ENCODE measurements at regions not wholly inside any gene's neighbourhood (a gene's known extent, or its start where the extent isn't known, plus 50 kb on each side); places are given as distances from the start of the nearest gene placed in this dataset.

DNA sequence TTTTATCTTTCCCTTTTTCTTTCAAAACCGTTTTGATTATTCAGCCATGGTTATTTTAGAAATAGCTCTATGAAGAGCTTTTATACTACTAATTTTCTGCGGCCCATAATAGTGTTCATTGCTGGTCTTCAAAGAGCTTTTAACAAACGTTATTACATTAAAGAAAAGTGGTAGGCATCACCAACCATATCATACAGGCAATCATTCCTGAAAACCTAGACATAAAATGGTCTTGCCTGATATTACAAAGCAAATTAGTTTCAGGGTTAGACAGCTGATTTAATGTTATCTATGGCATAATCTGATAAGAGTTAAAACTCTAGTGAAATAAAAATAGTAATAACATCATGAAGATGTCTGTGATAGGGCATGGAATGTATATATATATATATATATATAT is 89.7 kb upstream of the CNTN1 start:
- Mint-ChIP-seq H3K9me3 (ENCODE audit: low read depth) (peaks cover 2% of the 10 kb centered on the region), H3K4me3 (no peak overlapping the region), H3K36me3 (no peaks in the 10 kb centered on the region), H3K27me3 (no peaks in the 10 kb centered on the region), H3K4me1 (no peaks in the 10 kb centered on the region), H3K27ac (no peak overlapping the region)
- ATAC-seq = no peak
- no peak for DNase-seq
- CTCF ChIA-PET = no interaction called here

DNA sequence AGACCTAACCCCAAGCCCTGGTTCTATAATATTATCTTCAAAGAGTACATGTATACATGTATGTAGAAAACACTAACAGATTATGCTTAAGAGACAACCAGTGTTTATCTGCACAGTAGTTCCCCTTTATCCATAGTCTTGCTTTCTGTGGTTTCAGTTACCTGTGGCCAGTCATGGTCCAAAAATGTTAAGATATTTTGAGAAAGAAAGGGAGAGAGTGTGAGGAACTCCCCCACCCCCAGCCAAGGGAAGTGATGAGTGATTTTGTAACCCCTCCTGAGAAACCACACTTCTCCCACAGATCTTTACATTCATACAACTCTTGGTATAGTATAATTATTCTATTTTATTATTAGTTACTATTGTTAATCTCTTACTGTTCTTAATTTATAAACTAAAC is 77.3 kb upstream of the CNTN1 start:
- peaks cover 1% of the 10 kb centered on the region for H3K9me3 Mint-ChIP-seq (ENCODE audit: low read depth)
- CTCF ChIA-PET = no interaction called here
- H3K4me1 Mint-ChIP-seq = no peaks in the 10 kb centered on the region
- H3K27ac Mint-ChIP-seq = no peak overlapping the region
- H3K4me3 Mint-ChIP-seq = no peak overlapping the region
- H3K36me3 Mint-ChIP-seq = no peaks in the 10 kb centered on the region
- ATAC-seq = no peak
- DNase-seq = no peak
- no peaks in the 10 kb centered on the region for H3K27me3 Mint-ChIP-seq

DNA sequence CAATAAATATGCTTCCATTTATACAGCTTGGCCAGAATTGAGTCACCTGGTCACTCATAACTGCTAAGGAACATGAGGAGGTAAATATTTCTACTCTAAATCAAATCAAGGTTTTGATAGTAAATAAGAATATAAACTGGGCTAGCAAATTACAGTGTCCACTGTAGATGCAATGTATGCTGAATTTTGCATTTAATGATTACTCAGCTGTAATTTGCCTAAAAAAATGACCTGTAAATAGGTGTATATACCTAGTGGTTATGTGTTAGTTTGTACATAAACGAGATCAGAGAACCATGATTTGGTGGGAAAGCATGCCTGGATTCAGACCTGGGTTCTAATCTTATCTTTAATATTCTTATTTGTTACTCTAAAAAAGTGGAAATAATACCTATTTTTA is 76.6 kb upstream of the CNTN1 start:
- CTCF ChIA-PET = no interaction called here
- H3K4me1 Mint-ChIP-seq = no peaks in the 10 kb centered on the region
- H3K27ac Mint-ChIP-seq = no peak overlapping the region
- no peak for DNase-seq
- no peak overlapping the region for H3K4me3 Mint-ChIP-seq
- no peaks in the 10 kb centered on the region for H3K27me3 Mint-ChIP-seq
- H3K36me3 Mint-ChIP-seq = no peaks in the 10 kb centered on the region
- no peak for ATAC-seq
- no peaks in the 10 kb centered on the region for H3K9me3 Mint-ChIP-seq (ENCODE audit: low read depth)

DNA sequence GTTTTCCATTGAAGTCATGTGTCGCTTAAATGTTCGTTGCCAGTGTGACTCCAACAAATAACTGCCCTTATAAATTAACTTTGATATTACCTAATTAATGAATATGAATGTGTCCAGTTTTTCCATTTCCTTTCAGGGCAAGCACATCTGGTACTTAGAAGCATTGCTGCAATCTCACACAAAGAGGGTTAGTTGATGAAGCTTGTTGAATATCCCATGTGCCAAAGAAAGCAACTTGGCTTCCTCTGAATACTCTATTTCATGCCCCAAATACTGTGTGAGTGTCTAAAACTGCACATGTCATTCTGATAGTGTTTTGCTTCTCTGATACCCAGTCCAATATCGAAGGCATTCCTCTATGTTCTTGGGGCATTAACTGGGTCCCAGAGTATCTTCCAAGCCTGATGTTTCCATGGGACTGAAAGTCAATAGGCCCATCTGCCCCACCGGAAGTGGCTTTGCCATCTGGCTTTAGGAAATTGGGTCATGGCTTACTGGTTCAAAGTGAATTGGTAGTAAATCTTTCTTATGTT is 75.8 kb upstream of the CNTN1 start:
- Mint-ChIP-seq H3K27me3 (no peaks in the 10 kb centered on the region), H3K4me1 (no peaks in the 10 kb centered on the region), H3K27ac (no peak overlapping the region), H3K9me3 (ENCODE audit: low read depth) (no peaks in the 10 kb centered on the region), H3K36me3 (no peaks in the 10 kb centered on the region), H3K4me3 (no peak overlapping the region)
- CTCF ChIA-PET = no interaction called here
- DNase-seq (no peak), ATAC-seq (no peak)

DNA sequence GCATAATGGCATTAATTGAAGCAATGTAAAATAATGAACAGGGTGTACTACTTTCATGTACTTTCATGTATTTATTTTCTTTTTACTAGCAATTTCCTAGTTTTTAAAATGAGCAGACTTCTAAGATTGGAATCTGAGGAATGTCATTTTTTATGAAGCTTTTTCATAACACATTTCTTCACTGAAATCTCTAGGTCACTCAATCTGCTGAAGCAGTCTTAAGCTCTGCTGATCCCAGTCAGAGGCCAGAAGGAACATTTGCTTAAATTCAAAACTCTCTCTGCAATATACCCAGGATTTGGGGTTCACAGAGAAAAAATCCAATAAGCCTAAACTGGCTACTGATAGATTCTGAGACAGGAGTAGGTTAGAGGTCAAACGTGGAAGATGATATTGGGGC is 73.6 kb upstream of the CNTN1 start:
- H3K27me3 Mint-ChIP-seq = no peaks in the 10 kb centered on the region
- no peaks in the 10 kb centered on the region for H3K4me1 Mint-ChIP-seq
- DNase-seq = no peak

DNA sequence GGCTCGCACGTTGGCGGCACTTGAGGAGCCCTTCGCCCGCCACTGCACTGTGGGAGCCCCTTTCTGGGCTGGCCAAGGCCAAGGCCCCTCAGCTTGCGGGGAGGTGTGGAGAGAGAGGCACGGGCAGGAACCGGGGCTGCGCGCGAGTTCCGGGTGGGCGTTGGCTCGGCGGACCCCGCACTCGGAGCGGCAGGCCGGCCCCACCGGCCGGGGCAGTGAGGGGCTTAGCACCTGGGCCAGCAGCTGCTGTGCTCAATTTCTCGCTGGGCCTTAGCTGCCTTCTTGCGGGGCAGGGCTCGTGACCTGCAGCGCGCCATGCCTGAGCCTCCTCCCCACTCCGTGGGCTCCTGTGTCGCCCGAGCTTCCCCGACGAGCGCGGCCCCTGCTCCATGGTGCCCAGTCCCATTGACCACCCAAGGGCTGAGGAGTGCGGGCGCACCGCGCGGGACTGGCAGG is 71.6 kb upstream of the CNTN1 start:
- CTCF ChIA-PET = no interaction called here

More for the DNA sequence above, 73.6 kb upstream of the CNTN1 start:
- no peaks in the 10 kb centered on the region for H3K9me3 Mint-ChIP-seq (ENCODE audit: low read depth)
- CTCF ChIA-PET = no interaction called here
- no peaks in the 10 kb centered on the region for H3K36me3 Mint-ChIP-seq
- no peak overlapping the region for H3K4me3 Mint-ChIP-seq
- no peak for ATAC-seq
- H3K27ac Mint-ChIP-seq = no peak overlapping the region

DNA sequence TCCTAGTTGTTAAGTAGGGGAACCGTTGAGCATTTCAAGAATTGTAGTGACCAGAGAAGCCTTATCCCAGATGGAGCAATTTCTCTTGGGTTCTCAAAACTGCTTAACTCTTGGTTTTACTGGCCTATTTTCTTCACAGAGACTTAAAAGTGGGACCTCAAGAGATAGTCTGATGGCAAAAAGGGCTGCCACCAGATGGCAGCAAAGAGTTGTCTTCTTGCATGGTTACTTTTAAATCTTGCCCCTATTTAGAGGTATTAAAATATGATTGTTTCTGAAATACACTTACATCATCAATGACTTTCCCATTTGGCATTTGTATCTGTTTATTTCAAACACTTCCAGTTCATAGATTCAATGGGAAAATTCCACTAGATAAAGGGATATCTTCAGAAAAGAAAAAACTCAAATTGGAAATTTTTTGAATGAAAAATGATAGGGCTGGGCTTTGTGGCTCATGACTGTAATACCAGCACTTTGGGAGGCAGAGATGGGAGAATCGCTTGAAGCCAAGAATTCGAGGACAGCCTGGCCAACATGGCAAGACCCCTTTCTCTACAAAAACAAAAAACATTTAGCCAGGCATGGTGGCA is 69.9 kb upstream of the CNTN1 start:
- H3K9me3 Mint-ChIP-seq (ENCODE audit: low read depth) = no peaks in the 10 kb centered on the region
- no peak overlapping the region for H3K27ac Mint-ChIP-seq
- H3K4me3 Mint-ChIP-seq = no peak overlapping the region
- H3K4me1 Mint-ChIP-seq = no peaks in the 10 kb centered on the region
- CTCF ChIA-PET = interaction anchor here (0.8 kb wide), 1 partner anchor 10 kb away, joined by 3 read pairs; no protein-coding TSS in a partner anchor
- no peaks in the 10 kb centered on the region for H3K36me3 Mint-ChIP-seq
- no peak for ATAC-seq
- no peaks in the 10 kb centered on the region for H3K27me3 Mint-ChIP-seq
- DNase-seq = peak; percentile 43

More for the DNA sequence above, 71.6 kb upstream of the CNTN1 start:
- Mint-ChIP-seq H3K27me3 (no peaks in the 10 kb centered on the region), H3K4me1 (no peaks in the 10 kb centered on the region), H3K36me3 (no peaks in the 10 kb centered on the region), H3K4me3 (no peak overlapping the region), H3K9me3 (ENCODE audit: low read depth) (no peaks in the 10 kb centered on the region), H3K27ac (no peak overlapping the region)
- DNase-seq (no peak), ATAC-seq (no peak)

DNA sequence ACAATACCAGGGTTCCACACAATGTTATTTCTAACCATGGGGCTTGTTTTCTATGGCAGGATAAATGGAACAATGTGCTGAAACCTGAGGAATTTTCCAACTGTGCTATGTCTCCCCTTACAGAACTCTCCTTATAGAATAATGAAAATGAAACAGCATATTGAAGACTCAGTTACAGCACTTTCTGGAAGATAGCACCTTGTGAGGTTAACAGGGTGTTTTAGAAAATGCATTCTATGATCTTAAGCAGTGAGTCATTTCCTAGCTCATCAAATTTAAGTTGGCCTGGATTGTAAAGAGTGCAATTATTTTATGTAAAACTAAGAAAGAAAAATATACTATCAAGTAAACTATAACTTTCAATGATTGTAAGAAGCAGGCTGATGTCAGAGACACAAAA is 60.1 kb upstream of the CNTN1 start:
- Mint-ChIP-seq H3K9me3 (ENCODE audit: low read depth) (no peaks in the 10 kb centered on the region), H3K4me3 (no peak overlapping the region), H3K36me3 (no peaks in the 10 kb centered on the region), H3K27ac (no peak overlapping the region), H3K4me1 (no peaks in the 10 kb centered on the region), H3K27me3 (no peaks in the 10 kb centered on the region)
- CTCF ChIA-PET = no interaction called here
- DNase-seq = no peak
- no peak for ATAC-seq

DNA sequence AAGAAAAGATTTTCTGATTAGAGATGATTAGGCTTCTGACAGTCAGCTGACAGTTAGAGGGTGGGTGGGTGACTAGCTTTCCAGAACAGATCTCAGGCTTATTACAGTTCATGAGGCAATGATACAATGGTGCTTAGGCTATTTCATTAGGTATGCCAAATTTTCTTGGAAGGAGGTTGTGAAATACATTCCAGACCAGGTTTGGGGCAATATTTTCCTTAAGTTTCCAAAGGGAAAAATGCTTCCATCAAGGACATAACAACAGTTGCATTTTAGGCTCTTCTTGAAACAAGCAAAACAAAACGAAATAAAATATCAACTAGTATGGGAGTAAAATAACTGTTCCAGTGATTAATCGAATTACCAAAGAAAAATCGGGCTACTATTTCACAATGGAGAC is 59.3 kb upstream of the CNTN1 start:
- DNase-seq = no peak
- CTCF ChIA-PET = no interaction called here
- Mint-ChIP-seq H3K27ac (no peak overlapping the region), H3K4me3 (no peak overlapping the region), H3K36me3 (no peaks in the 10 kb centered on the region), H3K4me1 (no peaks in the 10 kb centered on the region), H3K9me3 (ENCODE audit: low read depth) (no peaks in the 10 kb centered on the region), H3K27me3 (no peaks in the 10 kb centered on the region)
- ATAC-seq = no peak

DNA sequence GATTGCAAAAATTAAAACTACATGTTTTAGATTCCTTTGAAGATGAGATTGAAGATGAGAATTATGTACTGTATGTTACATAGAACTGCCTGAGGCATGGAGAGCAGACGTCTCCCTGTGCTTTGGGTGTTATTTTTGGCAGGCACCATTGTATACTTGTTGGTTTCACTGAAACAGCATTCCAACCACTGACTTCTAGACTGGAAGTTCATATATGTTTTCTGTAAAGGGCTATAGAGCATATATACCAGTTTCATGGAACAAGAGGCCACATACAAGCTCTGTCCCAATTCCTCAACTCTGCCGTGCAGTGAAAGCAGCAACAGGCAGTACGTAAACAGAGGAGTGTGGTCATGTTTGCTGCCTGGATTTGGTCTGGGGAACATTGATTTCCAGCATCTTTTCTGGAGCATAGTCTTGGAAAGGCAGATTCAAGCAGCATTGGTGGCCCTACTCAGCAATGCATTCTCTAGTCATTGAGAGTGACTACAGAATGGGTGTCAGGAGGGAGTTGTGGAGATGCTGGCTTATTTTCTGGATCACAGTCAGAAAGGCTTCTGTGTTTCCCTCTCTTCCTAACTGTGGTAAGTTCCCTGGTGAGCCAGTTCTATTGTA is 57.6 kb upstream of the CNTN1 start:
- H3K27ac Mint-ChIP-seq = no peak overlapping the region
- CTCF ChIA-PET = no interaction called here
- no peaks in the 10 kb centered on the region for H3K4me1 Mint-ChIP-seq
- H3K4me3 Mint-ChIP-seq = no peak overlapping the region
- H3K27me3 Mint-ChIP-seq = no peaks in the 10 kb centered on the region
- ATAC-seq = no peak
- no peak for DNase-seq
- H3K9me3 Mint-ChIP-seq (ENCODE audit: low read depth) = no peaks in the 10 kb centered on the region
- H3K36me3 Mint-ChIP-seq = no peaks in the 10 kb centered on the region

DNA sequence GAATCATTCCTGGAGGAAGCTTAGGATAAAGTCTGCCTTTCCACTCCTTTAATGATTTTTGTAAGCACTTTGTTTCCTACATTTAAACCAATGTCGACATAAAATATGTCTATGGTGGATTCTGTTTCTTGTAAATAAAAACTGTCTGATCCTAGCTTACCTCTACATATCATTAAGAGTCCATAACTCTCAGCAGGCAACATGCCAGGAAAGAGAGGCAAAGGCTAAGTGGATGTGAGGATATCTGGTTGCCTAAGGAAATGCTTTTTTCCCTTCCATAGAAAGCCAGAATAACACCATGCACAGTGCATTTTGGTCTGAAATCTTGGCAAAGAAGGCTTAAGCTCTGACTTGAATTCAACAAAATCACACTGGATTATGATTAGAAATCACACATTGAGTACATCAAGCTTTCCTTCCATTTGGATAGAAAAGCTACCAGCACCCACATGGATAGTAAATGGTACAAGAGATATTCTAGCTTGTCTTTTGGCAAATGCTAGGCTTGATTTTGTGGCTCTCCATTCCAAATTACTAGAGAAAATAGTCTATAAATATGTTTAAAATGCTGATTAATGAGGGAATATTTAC is 57.0 kb upstream of the CNTN1 start:
- Mint-ChIP-seq H3K4me3 (no peak overlapping the region), H3K36me3 (no peaks in the 10 kb centered on the region), H3K4me1 (no peaks in the 10 kb centered on the region), H3K9me3 (ENCODE audit: low read depth) (no peaks in the 10 kb centered on the region), H3K27me3 (no peaks in the 10 kb centered on the region), H3K27ac (no peak overlapping the region)
- CTCF ChIA-PET = no interaction called here
- DNase-seq (no peak), ATAC-seq (no peak)

Data from activated CD8-positive, alpha-beta memory T cell treated with anti-CD3 and anti-CD28 coated beads, Interleukin-2, amount 10 ng/mL, durations not matched to agents 7 days and 5 days (primary cell).